Loucy (cell line): ENCODE measurements at regions not wholly inside any gene's neighbourhood (a gene's known extent, or its start where the extent isn't known, plus 50 kb on each side); places are given as distances from the start of the nearest gene placed in this dataset.

Experiments
- H2AFZ ChIP-seq: fragments of 200-600 bp; sonication (generic); 2 replicates; pipeline ENCODE4 v1.6.0; 2016; ENCODE audit warnings: antibody characterized with exemption, mild to moderate bottlenecking, low read length, moderate library complexity
- H3F3A ChIP-seq: fragments of 200-600 bp; 2 replicates; pipeline ENCODE4 v1.6.0; 2016; ENCODE audit warnings: antibody characterized with exemption, low read depth, mild to moderate bottlenecking
- H3K27me3 ChIP-seq: fragments of 200-600 bp; sonication (generic); 2 replicates; pipeline ENCODE4 v1.6.1; 2014; ENCODE audit warnings: low read length, mild to moderate bottlenecking; ENCODE audit not compliant: insufficient read depth, poor library complexity, severe bottlenecking
- H3K36me3 ChIP-seq: fragments of 200-600 bp; sonication (generic); 2 replicates; pipeline ENCODE4 v1.6.1; 2016; ENCODE audit warnings: low read length; ENCODE audit not compliant: insufficient read depth
- H3K4me1 ChIP-seq: fragments of 200-600 bp; sonication (generic); 2 replicates; pipeline ENCODE4 v1.5.1; 2014; ENCODE audit warnings: low read length, mild to moderate bottlenecking; ENCODE audit not compliant: insufficient read depth, poor library complexity, severe bottlenecking
- H3K4me2 ChIP-seq: fragments of 200-600 bp; sonication (generic); 2 replicates; pipeline ENCODE4 v1.6.0; 2014; ENCODE audit warnings: antibody characterized with exemption, low read length, low read depth, mild to moderate bottlenecking; ENCODE audit not compliant: poor library complexity, severe bottlenecking
- H3K4me3 ChIP-seq: fragments of 200-600 bp; sonication (generic); 2 replicates; pipeline ENCODE4 v1.5.1; 2014; ENCODE audit warnings: low read length, mild to moderate bottlenecking, mixed read lengths; ENCODE audit not compliant: poor library complexity, severe bottlenecking
- H3K79me2 ChIP-seq: fragments of 200-600 bp; sonication (generic); 2 replicates; pipeline ENCODE4 v1.6.1; 2014; ENCODE audit warnings: low read length; ENCODE audit not compliant: insufficient read depth
- H3K9ac ChIP-seq: fragments of 200-600 bp; sonication (generic); 2 replicates; pipeline ENCODE4 v1.6.0; 2014; ENCODE audit warnings: mild to moderate bottlenecking, low read depth, low read length, moderate library complexity; ENCODE audit not compliant: poor library complexity, severe bottlenecking
- H3K9me2 ChIP-seq: fragments of 200-600 bp; sonication (generic); replicated peaks from 2 replicates; pipeline ENCODE4 v1.6.1; 2016; ENCODE audit warnings: low read depth, low read length, mixed read lengths
- H3K9me3 ChIP-seq: fragments of 200-600 bp; sonication (generic); 2 replicates; pipeline ENCODE4 v1.6.1; 2014; ENCODE audit warnings: mild to moderate bottlenecking, antibody characterized with exemption, low read length, low read depth; ENCODE audit not compliant: insufficient read depth
- H4K20me1 ChIP-seq: fragments of 200-600 bp; sonication (generic); 2 replicates; pipeline ENCODE4 v1.6.0; 2014; ENCODE audit warnings: antibody characterized with exemption, low read length, mild to moderate bottlenecking; ENCODE audit not compliant: insufficient read depth, poor library complexity, severe bottlenecking
- CTCF ChIP-seq: fragments of 200-600 bp; sonication (generic); conservative IDR thresholded peaks from 2 replicates; pipeline ENCODE4 v1.5.1; 2014; ENCODE audit warnings: mild to moderate bottlenecking, antibody characterized with exemption, low read length
- EZH2phosphoT487 ChIP-seq: fragments of 200-600 bp; IDR thresholded peaks from 2 replicates; pipeline ENCODE4 v1.6.1; 2018; ENCODE audit warnings: antibody characterized with exemption, mild to moderate bottlenecking, moderate library complexity, borderline replicate concordance

- Histone ChIP-seq H3K9ac (no peak overlapping the region), H3K4me3 (no peak overlapping the region), H3F3A (no peaks in the 10 kb centered on the region), H3K4me1 (no peaks in the 10 kb centered on the region), H3K36me3 (no peaks in the 10 kb centered on the region), H3K9me3 (no peaks in the 10 kb centered on the region), H3K4me2 (no peak overlapping the region), H3K79me2 (no peaks in the 10 kb centered on the region), H3K27me3 (no peaks in the 10 kb centered on the region), H4K20me1 (no peaks in the 10 kb centered on the region), H3K9me2 (no peaks in the 10 kb centered on the region), H2AFZ (no peak overlapping the region)
- no peak for TF ChIP-seq EZH2phosphoT487
- TF ChIP-seq CTCF: no peak
Measured at GRCh38 chr12:91889910-91890309, 255.7 kb downstream of the BTG1 start.

- Histone ChIP-seq H3F3A (no peaks in the 10 kb centered on the region), H3K9ac (no peak overlapping the region), H2AFZ (no peak overlapping the region), H3K27me3 (no peaks in the 10 kb centered on the region), H3K9me2 (no peaks in the 10 kb centered on the region), H3K4me1 (no peaks in the 10 kb centered on the region), H3K4me2 (no peak overlapping the region), H3K9me3 (no peaks in the 10 kb centered on the region), H4K20me1 (no peaks in the 10 kb centered on the region), H3K4me3 (no peak overlapping the region), H3K36me3 (no peaks in the 10 kb centered on the region), H3K79me2 (no peaks in the 10 kb centered on the region)
- no peak for TF ChIP-seq CTCF
- TF ChIP-seq EZH2phosphoT487: no peak
Measured at GRCh38 chr12:91889059-91889458, 256.6 kb downstream of the BTG1 start.

- no peak overlapping the region for H3K4me2 ChIP-seq
- H3K9me3 ChIP-seq: no peaks in the 10 kb centered on the region
- H3K4me1 ChIP-seq: no peaks in the 10 kb centered on the region
- H3K36me3 ChIP-seq: no peaks in the 10 kb centered on the region
- H4K20me1 ChIP-seq: no peaks in the 10 kb centered on the region
- H3K79me2 ChIP-seq: no peaks in the 10 kb centered on the region
- TF ChIP-seq CTCF (no peak), EZH2phosphoT487 (no peak)
- no peak overlapping the region for H2AFZ ChIP-seq
- no peak overlapping the region for H3K4me3 ChIP-seq
- no peaks in the 10 kb centered on the region for H3F3A ChIP-seq
- H3K9ac ChIP-seq: no peak overlapping the region
- H3K27me3 ChIP-seq: no peaks in the 10 kb centered on the region
- no peaks in the 10 kb centered on the region for H3K9me2 ChIP-seq
Measured at GRCh38 chr12:91887957-91888356, 257.7 kb downstream of the BTG1 start.
